HL-60 (cell line): ENCODE measurements at regions not wholly inside any gene's neighbourhood (a gene's known extent, or its start where the extent isn't known, plus 50 kb on each side); places are given as distances from the start of the nearest gene placed in this dataset.

Experiments
- CTCF ChIP-seq: IDR thresholded peaks from one replicate; pipeline ENCODE4 v1.5.1; 2011; ENCODE audit warnings: low read length, control low read depth, inconsistent platforms; ENCODE audit not compliant: insufficient read depth
- GABPA ChIP-seq: IDR thresholded peaks from 2 replicates; pipeline ENCODE4 v1.6.1; 2012; ENCODE audit warnings: low read depth
- POLR2AphosphoS5 ChIP-seq: IDR thresholded peaks from 2 replicates; pipeline ENCODE4 v1.6.1; 2012; ENCODE audit warnings: low read depth
- REST ChIP-seq: IDR thresholded peaks from 2 replicates; pipeline ENCODE4 v1.6.1; 2012; ENCODE audit warnings: low read depth; ENCODE audit not compliant: insufficient replicate concordance

- TF ChIP-seq CTCF (no peak), POLR2AphosphoS5 (no peak), GABPA (no peak), REST (no peak)
Measured at GRCh38 chr7:68107968-68108367, 1111.3 kb downstream of the TYW1 start.
